ENCODE measurements at regions not wholly inside any gene's neighbourhood (a gene's known extent, or its start where the extent isn't known, plus 50 kb on each side); places are given as distances from the start of the nearest gene placed in this dataset.
"Not testable (repeated sequence)": the region's sequence is repeated elsewhere in the genome, so short reads cannot be mapped to it uniquely, and the experiment has no call there.

- no peak for ATAC-seq
- intact Hi-C loops (cut with DNase I; ENCODE audit: low total_unique reads), result no loop called here
- H3K9me3 ChIP-seq, result no peaks in the 10 kb centered on the region
- in situ Hi-C loops (cut with MboI; ENCODE audit: low sequenced_read_pairs in 4 of 4), result no loop called here
- no peak for DNase-seq
- TF ChIP-seq POLR2A (IDR thresholded peaks at IDR 0.05) (no peak), CTCF (IDR thresholded peaks at IDR 0.05 in 4 of 5, conservative IDR thresholded peaks at IDR 0.05 in 1 of 5) (no peak)
- no peaks in the 10 kb centered on the region for H3K36me3 ChIP-seq
- H3K4me1 ChIP-seq, result no peaks in the 10 kb centered on the region
- H3K4me3 ChIP-seq, result no peak overlapping the region
- H3K27me3 ChIP-seq, result no peaks in the 10 kb centered on the region
- no peak overlapping the region for H3K27ac ChIP-seq
Observed at GRCh38 chr11:97905671-97906070, 1115.1 kb upstream of the CNTN5 start.

- no peak overlapping the region for H3K4me3 ChIP-seq
- no peaks in the 10 kb centered on the region for H3K36me3 ChIP-seq
- ATAC-seq (no peak), DNase-seq (no peak)
- in situ Hi-C loops (cut with MboI; ENCODE audit: low sequenced_read_pairs in 4 of 4), result no loop called here
- no peak overlapping the region for H3K27ac ChIP-seq
- no peaks in the 10 kb centered on the region for H3K4me1 ChIP-seq
- TF ChIP-seq CTCF (IDR thresholded peaks at IDR 0.05 in 4 of 5, conservative IDR thresholded peaks at IDR 0.05 in 1 of 5) (no peak), POLR2A (IDR thresholded peaks at IDR 0.05) (no peak)
- intact Hi-C loops (cut with DNase I; ENCODE audit: low total_unique reads), result no loop called here
- H3K27me3 ChIP-seq, result no peaks in the 10 kb centered on the region
- H3K9me3 ChIP-seq, result no peaks in the 10 kb centered on the region
Observed at GRCh38 chr11:97908354-97908753, 1112.4 kb upstream of the CNTN5 start.

GRCh38 chr11:97909614-97910399, 1110.9 kb upstream of the CNTN5 start:
- Histone ChIP-seq H3K4me3 (no peak overlapping the region), H3K27ac (no peak overlapping the region), H3K9me3 (no peaks in the 10 kb centered on the region), H3K36me3 (no peaks in the 10 kb centered on the region), H3K4me1 (no peaks in the 10 kb centered on the region), H3K27me3 (no peaks in the 10 kb centered on the region)
- intact Hi-C loops (cut with DNase I; ENCODE audit: low total_unique reads), result no loop called here
- TF ChIP-seq POLR2A (IDR thresholded peaks at IDR 0.05), result no peak
- no peak for TF ChIP-seq CTCF (IDR thresholded peaks at IDR 0.05 in 4 of 5, conservative IDR thresholded peaks at IDR 0.05 in 1 of 5)
- ATAC-seq (no peak), DNase-seq (no peak)
- in situ Hi-C loops (cut with MboI; ENCODE audit: low sequenced_read_pairs in 4 of 4), result no loop called here

GRCh38 chr11:97912629-97913028, 1108.1 kb upstream of the CNTN5 start:
- ATAC-seq (no peak), DNase-seq (no peak)
- intact Hi-C loops (cut with DNase I; ENCODE audit: low total_unique reads) (no loop called here), in situ Hi-C loops (cut with MboI; ENCODE audit: low sequenced_read_pairs in 4 of 4) (no loop called here)
- H3K36me3 ChIP-seq, result no peaks in the 10 kb centered on the region
- H3K4me3 ChIP-seq, result no peak overlapping the region
- no peak for TF ChIP-seq POLR2A (IDR thresholded peaks at IDR 0.05)
- TF ChIP-seq CTCF (IDR thresholded peaks at IDR 0.05 in 4 of 5, conservative IDR thresholded peaks at IDR 0.05 in 1 of 5), result no peak
- no peaks in the 10 kb centered on the region for H3K4me1 ChIP-seq
- no peaks in the 10 kb centered on the region for H3K27me3 ChIP-seq
- H3K9me3 ChIP-seq, result no peaks in the 10 kb centered on the region
- H3K27ac ChIP-seq, result no peak overlapping the region

- H3K27ac ChIP-seq; H3K27me3 ChIP-seq; H3K4me1 ChIP-seq; H3K4me3 ChIP-seq; H3K36me3 ChIP-seq; DNase-seq; ATAC-seq; H3K9me3 ChIP-seq; intact Hi-C loops (cut with DNase I; ENCODE audit: low total_unique reads); in situ Hi-C loops (cut with MboI; ENCODE audit: low sequenced_read_pairs in 4 of 4): not testable (repeated sequence)
Observed at GRCh38 chr11:97922933-97923332, 1097.8 kb upstream of the CNTN5 start.

Data from gastrocnemius medialis (tissue), 4 donors.